HG03521 (cell line): ENCODE measurements at regions not wholly inside any gene's neighbourhood (a gene's known extent, or its start where the extent isn't known, plus 50 kb on each side); places are given as distances from the start of the nearest gene placed in this dataset.

Source experiments
- ATAC-seq: cut with Tn5 transposase; IDR thresholded peaks from one replicate; pipeline ENCODE4 v1.9.1; 2021; ENCODE audit warnings: mild to moderate bottlenecking, moderate library complexity; ENCODE audit not compliant: unreplicated experiment

- ATAC-seq: no peak
Measured at GRCh38 chr7:13179775-13180523, 492.5 kb downstream of the ARL4A start.

GRCh38 chr7:13181216-13181615 is 493.8 kb downstream of the ARL4A start:
- ATAC-seq: no peak

GRCh38 chr7:13185139-13185538 is 497.7 kb downstream of the ARL4A start:
- ATAC-seq: no peak

GRCh38 chr7:13188236-13188805 is 500.9 kb downstream of the ARL4A start:
- no peak for ATAC-seq

- ATAC-seq: no peak
Measured at GRCh38 chr7:13188922-13189321, 501.5 kb downstream of the ARL4A start.

GRCh38 chr7:13189668-13190067 is 502.2 kb downstream of the ARL4A start:
- no peak for ATAC-seq

- no peak for ATAC-seq
Measured at GRCh38 chr7:13197501-13197900, 510.1 kb downstream of the ARL4A start.

- ATAC-seq: no peak
Measured at GRCh38 chr7:13198036-13198435, 510.6 kb downstream of the ARL4A start.

GRCh38 chr7:13198727-13199126 is 511.3 kb downstream of the ARL4A start:
- no peak for ATAC-seq

- ATAC-seq: no peak
Measured at GRCh38 chr7:13201628-13202027, 514.2 kb downstream of the ARL4A start.

GRCh38 chr7:13217768-13218167 is 530.3 kb downstream of the ARL4A start:
- ATAC-seq: no peak

- ATAC-seq: no peak
Measured at GRCh38 chr7:13225068-13225467, 537.6 kb downstream of the ARL4A start.

- ATAC-seq: no peak
Measured at GRCh38 chr7:13226385-13226784, 539.0 kb downstream of the ARL4A start.

GRCh38 chr7:13231216-13231615 is 543.8 kb downstream of the ARL4A start:
- no peak for ATAC-seq

GRCh38 chr7:13235436-13235835 is 548.0 kb downstream of the ARL4A start:
- no peak for ATAC-seq

- no peak for ATAC-seq
Measured at GRCh38 chr7:13236026-13236425, 548.6 kb downstream of the ARL4A start.

- no peak for ATAC-seq
Measured at GRCh38 chr7:13240349-13240748, 552.9 kb downstream of the ARL4A start.

- no peak for ATAC-seq
Measured at GRCh38 chr7:13241416-13241815, 554.0 kb downstream of the ARL4A start.

- ATAC-seq: no peak
Measured at GRCh38 chr7:13257661-13258060, 570.2 kb downstream of the ARL4A start.

GRCh38 chr7:13258386-13258785 is 571.0 kb downstream of the ARL4A start:
- ATAC-seq: no peak

- ATAC-seq: no peak
Measured at GRCh38 chr7:13259930-13260329, 572.5 kb downstream of the ARL4A start.

GRCh38 chr7:13262929-13263530 is 575.6 kb downstream of the ARL4A start:
- no peak for ATAC-seq
